A172 (cell line): ENCODE measurements at regions not wholly inside any gene's neighbourhood (a gene's known extent, or its start where the extent isn't known, plus 50 kb on each side); places are given as distances from the start of the nearest gene placed in this dataset.

Experiments
- DNase-seq: peaks from one replicate; pipeline ENCODE4 v3.0.0-alpha.2; 2015; ENCODE audit warnings: low spot score

DNA sequence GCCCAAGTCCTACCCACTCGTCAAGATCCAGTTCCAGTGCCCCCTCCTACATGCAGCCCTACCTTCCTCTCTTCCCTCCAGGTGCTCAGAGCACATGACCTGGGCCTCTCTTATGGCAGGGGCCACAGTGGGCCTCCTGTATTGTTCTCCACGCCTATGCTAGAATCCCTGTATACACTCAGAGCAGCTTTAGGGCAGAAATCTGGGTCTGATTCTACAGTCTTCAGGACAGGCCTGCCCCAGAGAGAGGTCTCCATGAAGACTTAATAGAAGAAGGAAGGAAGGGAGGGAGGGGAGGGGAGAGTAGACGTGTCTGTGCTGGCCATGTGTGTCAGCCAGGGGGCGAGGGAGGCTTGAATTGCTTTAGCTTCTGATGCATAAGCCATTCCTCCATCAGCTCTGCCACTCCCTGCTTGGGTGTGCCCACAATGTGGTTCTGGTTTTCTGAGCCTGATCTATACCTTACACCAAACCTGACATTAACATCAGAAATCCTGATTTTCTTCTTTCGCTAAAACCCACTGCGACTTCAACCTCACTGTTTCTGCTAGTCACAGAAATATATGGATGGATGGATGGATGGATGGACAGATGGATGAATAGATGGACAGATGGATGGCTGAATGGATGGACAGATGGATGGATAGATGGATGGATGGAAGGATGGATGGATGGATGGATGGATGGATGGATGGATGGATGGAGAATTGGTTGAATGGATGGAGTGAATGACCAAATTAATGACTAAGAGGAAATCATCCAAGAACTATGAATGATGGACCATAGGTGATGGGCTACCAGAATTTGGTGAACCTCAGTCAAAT lies 56.6 kb upstream of the PRDM11 start:
- peak; percentile 41 for DNase-seq

DNA sequence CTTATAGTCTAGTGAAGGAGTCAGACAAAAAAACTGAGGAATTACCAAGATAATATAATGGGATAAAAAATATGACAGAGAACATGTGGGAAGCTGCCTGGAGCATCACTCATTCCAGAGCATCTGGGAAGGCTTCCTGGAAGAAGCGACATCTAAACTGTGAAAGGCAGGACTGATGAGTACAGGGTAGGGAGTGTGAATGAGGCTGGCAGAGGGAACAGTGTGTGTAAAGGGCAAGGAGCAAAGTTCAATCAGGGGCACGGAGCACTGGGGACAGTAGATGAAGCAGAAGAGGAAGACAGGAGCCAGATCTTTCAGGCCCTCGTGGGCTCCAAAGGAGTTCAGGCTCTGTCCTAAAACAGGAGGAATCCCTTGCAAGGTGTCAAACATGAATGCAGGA lies 55.8 kb upstream of the PRDM11 start:
- no peak for DNase-seq

DNA sequence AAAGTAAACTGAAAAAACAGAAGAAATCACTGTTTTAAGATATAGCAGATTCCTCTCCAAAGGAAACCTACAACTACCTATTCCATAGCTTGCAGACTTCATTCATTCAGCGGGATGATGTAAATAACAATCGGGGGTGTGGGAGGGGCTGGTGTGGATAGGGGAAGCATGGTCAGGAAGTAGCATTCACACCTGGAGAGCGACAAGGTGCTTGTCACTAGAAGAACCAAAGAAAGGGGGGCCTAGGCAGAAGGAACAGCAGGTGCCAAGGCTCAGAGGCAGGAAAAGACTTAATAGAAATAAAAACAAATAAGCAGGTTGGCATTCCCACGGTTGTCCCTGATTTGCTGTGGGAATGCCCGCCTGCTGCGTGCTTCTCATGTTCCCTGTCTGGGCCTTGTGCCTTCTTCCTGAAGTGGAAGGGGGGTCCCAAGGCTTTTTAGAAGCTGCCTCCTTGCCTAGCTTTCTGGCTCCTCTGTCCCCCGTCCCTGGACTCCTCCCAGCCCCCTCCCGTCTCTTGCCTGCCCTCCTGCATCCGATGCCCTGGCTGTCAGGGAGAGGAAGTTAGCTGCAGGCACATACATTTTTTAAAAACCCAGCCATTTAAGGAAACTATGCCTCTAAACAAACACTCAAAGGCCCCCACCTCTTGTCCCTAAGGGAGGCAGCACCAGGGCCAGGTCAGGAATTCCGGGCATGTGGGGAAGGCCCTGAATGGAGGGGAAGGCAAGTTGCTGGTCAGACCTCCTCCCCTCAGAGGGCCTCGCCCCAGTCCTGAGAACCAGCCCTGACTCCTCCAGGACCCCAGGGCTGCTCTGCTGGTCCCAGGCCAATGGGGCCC lies 54.7 kb upstream of the PRDM11 start:
- DNase-seq = peak; percentile 54

DNA sequence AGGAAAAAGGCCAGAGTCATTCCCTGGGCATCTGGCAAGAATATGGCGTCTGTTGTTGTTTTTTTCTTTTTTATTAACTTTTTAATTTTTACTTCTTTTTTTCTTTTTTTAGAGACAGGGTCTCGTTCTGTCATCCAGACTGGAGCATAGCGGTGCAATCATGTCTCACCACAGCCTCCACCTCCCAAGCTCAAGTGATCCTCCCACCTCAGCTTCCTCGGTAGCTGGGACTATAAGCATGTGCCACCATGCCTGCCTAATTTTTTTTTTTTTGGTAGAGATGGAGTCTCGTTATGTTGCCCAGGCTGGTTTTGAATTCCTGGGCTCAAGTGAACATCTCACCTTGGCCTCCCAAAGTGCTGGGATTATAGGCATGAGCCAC lies 54.0 kb upstream of the PRDM11 start:
- no peak for DNase-seq

DNA sequence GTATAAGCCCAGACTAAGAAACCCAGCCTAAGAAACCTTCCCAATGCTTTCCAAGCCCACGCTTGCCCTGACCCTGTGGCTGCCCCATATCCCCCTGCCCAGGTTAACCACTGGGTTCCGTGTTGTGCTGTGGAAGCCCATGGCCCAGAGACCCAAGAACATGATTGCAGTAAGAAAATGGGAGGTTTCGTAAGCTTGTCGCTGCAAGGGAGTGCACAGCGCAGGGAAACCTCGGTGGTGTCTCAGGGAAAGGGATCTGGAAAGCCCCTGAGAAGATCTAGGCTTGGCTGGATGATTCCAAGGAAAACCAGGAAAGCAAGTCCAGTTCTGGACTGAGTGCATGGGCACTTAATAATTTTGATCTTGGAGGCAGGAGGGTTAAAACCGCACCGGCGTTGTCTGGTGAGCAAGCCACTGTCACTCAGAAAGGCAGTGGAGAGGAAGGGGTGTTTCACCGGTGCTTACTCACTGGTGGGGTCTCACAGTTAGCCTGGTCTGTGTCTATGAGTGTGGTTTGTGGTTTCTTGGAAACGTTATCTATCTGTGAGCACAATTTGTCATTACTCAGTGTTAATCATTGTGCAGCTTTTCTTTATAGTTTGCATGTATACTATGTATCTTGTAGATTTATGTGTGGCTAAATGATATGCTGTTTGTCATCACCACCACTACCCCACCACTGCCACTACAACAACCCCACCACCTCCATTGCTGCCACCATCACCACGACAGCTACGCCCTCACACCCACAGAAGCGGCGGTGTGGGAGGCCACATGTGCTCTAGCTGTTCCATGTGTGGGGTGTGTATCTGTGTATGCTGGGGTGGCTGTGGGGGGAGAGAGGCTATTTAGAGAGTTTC lies 53.3 kb upstream of the PRDM11 start:
- peak; percentile 94 for DNase-seq

DNA sequence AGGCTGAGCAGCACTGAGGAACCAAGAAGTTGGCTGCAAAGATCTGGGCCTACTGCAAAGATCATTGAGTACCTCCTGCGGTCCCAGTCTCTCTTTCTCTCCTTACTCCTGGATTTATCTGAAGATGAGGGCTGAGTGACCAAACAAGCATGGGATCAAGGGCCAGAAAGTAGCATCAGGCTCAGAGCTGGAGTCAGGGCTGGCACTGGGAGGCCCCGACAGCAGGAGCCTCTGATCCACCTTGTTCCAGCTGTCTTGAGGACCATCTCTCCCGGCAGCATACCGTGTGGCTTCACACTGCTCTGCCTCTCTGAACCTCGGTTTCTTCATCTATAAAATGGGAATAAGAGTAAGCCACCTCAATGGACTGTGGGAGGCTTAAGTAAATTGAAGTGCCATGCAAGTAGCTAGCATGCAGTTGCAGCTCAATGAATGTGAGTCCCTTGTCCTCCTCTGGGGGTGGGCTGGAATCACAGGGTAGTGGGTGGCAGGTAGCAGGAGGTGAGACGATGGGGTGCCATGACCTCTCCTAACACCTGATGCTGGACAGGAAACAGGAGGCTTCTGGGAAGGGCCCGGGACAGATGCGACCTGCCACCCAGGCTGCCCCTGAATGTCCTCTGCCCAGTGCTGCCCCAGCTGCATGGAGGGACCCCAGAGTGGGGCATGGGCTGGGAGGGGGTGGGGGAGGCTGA lies 52.5 kb upstream of the PRDM11 start:
- no peak for DNase-seq

DNA sequence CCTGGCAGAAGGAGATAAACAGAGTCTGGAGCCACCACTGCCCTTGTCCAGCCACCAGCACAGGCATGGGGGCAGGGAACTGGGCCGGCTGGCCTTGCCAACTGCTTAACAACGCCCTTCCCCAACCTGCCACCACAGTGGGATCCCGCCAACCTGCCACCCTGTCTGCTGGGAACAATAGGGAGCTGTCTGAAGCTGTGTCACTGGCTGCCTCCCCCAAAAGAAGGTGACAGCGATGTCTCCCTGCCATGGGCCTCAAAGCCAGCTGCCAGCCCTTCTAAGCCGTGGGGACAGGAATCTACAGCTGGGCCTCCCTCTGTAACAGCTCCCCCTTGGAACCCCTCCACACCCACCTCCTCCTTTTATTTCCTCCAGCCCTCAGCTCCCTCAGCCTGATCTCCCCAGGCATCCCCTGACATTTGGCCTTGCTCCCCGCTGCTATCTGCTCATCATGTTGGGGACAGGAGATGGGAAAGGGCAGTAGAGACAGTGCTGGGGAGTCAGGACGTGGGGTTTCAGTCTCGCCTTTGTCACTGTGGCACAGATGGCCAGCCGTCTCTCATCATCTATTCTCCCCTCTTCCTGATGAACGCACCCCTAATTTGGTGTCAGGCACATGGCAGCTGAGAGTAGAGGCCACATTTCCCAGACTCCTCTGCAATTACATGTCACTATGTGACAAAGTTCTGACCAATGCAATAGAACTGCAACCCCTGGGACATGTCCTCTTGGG lies 51.3 kb upstream of the PRDM11 start:
- no peak for DNase-seq

DNA sequence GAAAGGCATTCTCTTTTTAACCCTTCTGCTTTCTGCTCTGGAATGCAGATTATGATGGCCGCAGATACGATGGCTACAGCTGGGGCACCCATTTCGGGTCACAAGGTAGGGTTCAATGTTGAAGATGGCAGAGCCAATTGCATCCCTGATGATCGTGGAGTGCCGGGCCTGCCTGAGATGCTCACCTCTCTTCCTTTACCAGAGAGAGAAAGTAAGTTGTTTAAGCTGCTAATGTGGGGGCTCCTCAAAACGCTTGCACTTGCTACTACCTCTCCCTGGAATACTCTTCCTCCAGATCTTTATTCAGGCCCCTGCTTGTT lies 50.8 kb upstream of the PRDM11 start:
- no peak for DNase-seq

DNA sequence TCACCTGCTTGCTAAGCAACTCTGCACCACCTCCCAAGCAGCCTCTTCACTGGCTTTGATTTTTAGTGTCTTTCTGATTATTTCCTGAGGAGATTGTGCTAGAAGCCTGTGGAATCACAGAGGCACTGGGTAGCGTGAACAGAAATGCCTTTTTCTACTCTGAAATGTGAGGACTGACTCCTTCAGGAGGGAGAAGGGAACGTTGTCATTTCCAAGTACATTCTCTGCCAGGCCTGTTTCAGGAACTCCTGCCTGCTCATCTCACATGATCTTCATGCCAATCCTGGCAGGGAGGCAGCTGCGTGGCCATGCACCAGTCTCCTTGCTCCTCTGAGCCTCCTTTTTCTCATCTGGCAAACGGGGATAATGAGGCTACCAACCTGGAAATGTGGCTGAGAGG lies 49.8 kb upstream of the PRDM11 start:
- no peak for DNase-seq
